ENCODE measurements at regions not wholly inside any gene's neighbourhood (a gene's known extent, or its start where the extent isn't known, plus 50 kb on each side); places are given as distances from the start of the nearest gene placed in this dataset.
"Not testable (repeated sequence)": the region's sequence is repeated elsewhere in the genome, so short reads cannot be mapped to it uniquely, and the experiment has no call there.

DNA sequence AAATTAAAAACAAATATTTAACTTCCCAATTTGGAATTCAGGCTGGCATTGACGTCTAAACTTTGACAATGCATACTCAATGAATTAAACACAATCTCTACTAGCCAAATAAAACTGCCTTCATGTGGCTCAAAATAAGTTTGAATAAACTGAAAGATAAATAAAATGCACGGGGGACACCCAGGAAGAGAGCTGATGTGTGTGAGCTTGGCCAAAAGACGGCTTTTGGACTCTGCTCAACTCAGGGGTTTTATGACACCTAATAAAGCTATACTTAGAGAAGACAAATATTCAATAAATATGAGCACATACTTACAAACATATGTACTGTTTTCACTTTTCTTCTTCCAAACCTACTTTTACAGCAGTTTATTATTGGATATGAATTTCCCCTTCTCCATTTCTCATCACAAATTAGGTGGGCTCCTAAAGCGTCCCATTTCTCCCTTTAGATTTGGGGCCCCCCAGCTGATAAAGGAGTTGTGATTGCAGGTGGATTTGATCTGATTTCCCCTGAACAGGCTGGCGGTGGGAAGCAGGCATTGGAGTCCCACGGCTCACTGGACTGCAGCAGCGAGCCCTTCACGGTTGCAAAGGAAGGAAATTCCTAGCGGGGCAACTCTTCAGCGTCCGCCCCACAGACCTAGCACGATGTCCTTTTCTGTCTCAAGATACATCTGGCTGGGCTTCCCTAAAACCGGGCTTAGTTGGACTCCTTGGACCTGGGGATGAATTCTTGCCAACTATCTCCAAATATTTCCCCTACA is 79.6 kb downstream of the INSIG1 start:
- no peak for DNase-seq (ENCODE audit: low spot score)

DNA sequence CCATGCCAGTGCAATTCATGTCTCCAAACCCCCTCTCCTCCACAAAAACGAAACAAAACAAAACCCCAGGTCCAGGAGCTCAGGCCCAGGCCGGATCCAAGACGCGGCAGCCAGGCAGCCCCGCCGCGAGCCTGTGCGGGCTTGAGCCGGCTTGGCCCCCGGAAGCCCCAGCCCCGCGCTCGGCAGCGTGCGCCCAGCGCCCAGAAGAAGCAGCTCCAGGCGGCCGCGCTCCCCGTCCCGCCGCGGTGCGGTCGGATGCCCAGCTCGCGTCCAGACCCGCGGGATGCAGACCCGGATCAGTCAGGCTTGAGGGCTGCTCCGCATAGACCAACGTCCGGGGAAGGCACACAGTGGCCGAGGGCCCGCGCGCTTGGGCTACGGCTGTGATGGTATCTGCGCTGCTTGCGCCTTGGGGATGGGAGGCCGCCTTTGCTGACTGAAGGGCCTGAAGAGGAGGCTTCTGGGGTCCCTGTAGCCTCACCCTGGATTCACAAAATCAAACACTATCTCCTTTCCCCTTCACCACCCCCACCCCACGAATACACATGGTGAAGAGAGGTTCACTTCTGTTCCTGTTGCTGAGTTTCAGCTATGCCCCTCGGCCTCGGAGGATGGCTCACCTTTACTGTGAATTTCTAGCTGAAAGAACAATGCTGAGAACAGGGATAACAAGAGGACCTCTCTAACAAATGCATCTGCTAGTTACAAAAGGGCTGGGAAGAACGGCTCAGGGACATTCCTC is 79.9 kb upstream of the EN2 start:
- DNase-seq (ENCODE audit: low spot score) = no peak

DNA sequence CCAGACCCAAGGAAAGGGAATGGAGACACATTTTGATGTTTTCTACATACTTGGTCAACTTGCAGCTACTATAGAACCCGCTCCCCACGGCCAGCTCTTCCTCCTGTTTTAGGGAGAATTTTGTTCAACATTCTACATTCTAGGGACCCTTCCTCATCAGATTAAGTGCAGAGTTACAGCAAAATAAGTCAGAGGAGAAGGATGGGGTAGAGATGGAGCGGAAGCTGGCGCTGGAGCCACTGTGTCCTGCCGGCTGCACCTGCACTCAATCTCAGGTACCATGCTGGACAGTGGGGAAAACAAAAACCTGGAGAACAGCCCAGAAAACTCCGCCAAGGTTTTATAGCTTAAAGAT is 79.4 kb upstream of the EN2 start:
- DNase-seq (ENCODE audit: low spot score) = no peak

DNA sequence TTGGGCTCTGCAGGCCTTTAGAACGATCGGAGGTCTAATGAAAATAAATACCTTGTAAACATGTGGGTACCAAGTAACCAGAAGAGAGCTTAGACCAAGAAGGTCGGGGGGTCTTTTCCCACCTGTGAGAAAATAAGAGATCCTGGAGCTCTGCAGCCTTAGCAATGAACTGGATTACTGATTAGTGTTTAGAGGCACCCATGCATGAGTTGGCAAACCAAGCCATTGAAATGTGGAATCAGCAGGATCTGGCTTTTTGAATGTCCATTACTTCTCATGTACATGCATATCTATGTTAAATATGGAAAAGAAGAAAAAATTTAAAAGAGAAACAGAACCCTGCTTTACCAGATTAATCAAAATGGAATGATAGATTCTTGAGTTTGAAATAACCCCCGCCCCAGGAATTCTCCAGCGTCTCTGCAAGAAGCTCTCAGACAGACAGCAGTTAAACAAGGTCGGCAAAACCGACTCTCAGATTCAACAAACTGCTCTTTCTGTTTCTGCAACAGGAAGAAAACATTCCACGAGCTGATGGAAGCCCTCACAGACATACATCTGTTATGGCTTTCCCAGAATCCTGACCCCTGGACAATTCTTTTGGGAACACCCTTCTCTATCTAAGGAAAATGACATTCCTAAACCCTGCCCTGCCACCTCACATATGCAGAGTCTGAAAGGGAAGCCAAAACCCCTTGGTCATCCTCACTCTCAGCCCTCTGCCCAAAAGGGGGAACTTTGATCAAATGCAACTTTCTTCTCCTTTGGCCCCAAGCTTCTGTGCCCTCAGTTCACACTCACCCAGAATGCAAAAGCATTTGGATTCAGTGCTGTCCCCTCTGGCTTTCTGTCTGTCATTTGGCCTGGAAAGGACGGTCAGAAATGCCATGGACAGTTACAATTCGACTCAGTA is 78.7 kb upstream of the EN2 start:
- no peak for DNase-seq (ENCODE audit: low spot score)

DNA sequence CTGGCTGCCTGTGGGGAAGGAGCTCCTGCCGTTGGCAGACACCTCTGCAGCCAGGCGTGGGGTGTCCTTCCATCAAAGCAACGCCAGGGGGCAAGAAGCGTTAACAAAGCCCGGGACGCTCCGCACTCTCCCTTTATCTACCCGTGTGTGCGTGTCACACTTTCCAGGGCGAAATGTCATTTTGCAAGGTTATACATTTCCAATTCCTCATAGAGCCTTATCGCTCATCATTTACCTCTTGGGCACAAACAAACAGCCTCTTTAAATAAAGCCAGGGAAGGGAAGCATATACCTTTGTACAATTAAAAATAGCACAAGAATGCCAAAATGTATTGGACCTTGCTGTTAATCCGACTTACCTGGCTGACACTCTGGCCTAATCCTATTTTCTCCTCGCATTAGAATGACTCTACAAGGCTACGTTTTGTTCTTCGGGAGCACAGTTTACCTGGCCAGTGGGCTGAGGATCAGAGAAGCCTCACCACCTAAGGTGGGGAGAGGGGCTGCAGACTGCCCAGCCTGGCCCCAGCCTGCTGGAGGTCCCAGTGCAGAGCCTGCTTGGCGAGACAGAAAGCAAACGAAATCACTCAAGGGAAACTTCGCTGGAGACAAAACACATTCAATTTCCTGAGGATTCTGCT is 77.6 kb upstream of the EN2 start:
- DNase-seq (ENCODE audit: low spot score) = peak; percentile 66

DNA sequence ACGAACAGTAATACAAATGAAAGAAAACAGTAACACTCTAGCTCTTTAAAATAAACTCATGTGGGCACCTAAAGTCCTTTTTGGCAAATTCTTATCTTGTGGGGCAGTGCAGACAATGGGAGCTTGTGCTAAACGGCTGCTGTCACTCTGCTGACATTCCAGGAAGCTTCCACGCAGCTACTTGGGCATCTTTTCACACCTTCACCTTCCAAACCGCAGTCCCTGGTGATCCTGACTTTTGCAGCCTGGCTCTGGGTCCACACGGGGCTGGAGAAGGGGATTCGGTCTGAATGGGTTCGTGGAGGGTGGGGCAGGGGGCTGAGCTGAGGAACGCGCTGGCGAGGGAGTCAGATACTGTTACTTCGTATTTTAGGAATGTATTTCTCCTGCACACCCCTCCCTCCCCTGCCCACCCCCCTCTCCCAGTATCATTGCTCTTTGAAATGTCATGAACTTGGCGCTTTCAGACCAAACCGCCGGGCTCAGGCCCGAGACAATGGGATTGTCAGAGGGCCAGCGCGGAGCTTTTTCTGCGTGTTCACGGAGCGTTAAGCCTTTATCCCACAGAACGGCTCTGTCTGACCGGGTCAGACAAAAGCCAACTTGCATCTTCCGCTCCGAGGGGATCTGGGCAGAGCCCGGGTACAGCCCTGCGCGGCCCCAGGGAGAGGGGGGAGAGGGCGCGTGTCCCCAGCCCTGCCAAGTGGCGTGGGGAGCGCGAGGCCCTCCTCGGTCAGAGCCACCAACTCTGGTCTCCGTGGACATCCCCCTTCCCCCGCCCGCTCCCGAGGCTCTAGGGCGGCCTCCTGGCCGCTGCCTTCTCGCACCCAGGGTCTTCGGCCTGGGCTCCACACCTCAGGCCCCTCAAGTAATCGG is 76.7 kb upstream of the EN2 start:
- no peak for DNase-seq (ENCODE audit: low spot score)

DNA sequence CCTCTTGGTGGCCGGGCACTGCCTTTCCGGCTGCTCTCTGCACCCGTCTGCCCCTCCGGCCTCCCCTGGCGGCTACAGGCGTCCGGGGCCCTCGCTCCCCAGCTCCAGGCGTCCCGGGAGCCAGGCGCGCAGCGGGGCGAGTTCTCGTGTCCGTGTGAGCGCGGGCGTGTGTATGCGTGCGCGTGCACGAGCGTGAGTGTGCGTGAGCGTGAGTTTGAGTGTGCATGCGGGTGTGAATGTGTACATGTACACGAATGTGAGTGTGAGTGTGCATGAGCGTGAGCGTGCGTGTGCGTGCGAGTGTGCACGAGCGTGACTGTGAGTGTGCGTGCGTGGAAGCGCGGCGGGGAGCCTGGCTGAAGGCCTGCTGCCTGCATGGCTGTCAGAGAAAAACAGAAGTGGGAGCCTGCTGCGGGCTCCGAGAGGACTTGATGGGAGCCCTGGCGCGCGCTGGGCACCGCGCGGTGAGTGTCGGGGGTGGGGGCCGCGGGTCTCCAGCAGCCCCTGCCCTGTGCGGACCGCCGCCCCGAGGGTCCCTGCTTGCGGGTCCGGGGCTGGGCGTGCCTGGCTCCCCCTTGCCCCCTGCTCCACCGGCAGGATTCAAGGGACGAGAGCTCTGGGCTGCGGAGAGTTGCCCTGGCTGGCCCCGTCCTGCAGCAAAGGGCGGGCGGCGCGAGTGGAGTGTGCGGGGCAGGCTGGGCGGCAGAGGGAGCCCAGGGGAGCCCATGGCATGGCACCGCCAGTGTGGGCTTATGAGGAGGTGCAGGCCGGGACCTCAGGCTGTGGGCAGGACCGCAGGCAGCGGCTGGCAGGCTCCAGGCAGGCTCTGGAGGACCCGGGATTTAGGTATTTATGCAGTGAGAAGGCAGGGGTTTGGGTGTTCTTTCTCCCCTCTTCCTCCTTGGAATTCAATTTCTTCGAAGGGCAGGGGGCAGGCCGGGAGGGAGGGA is 75.8 kb upstream of the EN2 start:
- DNase-seq (ENCODE audit: low spot score) = no peak

DNA sequence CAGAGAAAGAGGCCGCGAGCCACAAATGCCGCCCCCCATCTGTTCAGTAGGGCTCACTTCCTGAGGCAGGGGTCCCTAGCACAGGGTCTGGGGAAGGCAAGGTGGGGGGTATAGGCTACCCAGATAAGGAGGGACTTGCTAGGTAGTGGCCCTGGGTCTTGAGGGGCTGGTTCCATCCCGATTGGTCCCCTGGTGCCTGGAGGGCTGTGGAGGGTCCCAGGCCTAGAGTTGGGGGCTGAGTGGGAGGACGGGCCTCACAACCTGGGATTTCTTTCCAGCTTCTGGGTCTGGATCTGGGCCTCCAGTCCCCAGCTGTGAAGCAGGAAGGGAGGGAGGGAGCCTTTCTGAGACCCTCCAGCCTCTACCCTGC is 75.1 kb upstream of the EN2 start:
- DNase-seq (ENCODE audit: low spot score) = no peak

DNA sequence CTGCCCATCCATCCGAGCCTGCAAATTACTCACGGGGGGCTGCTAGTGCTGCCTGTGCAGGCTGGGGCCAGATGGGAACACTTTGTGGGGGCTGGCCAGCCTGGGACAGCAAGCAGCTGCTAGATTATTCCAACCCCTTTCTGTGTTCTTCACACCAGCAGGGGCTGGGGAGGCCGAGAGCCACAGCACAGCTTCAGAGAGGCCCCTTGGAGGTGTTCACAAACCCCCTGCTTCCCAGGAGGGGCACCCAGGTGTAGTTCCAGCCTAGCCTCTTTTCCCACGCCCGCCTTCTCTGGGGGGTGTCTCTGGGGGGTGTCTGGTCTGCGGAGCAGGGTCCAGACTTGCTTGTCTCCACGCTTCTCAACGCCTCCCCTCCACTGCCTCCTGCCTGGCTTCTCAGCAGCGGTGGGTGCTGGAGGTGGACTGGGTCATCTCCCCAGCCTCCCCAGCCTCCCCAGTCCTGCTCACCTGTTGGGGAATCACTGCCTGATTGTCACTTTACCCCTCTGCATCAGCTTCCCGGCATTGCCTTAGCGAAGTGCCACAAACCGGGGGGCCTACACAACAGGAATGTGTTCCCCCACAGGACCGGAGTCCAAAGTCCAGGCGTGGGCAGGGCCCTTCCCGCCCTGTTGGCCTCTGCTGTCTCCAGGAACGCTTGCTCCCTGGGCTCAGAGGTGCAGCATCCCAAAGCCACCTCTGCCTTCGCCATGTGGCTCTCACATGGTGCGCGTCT is 74.0 kb upstream of the EN2 start:
- no peak for DNase-seq (ENCODE audit: low spot score)

DNA sequence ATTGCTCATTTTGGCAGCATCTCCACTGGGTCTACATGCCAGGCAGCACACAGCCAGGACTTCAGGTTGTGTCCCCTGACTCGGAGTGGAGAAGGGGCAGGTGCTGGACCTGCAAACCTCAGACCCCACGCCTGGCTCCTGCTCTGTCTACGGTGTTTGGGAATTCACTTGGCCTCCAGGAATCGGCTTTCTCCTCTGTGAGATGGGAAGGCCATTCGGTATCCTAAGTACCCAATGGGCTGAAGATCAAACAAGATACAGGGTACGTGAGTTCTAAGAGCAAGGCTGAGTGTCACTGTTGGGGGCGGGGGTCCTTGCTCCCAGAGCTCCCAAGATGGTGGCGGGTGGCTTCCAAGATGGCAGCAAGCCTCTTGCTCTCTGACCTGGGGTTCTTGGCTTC is 73.2 kb upstream of the EN2 start:
- DNase-seq (ENCODE audit: low spot score) = no peak

DNA sequence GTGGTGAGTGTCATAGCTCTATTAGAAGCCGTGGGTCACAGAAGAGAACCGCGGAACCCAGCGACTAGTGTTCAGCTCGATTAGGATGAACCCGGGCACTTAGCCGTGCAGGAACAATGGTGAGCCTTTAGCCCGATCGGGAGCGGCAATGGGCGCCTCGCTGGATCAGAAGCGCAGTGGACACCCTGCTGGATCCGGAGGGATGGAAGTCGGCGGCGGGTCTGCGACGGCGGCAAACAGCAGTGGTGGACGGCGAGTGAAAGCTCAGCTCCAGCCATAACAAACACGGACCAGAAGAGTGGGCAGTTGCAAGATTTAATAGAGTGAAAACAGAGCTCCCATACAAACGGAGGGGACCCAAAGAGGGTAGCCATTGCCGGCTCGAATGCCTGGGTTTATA is 72.7 kb upstream of the EN2 start:
- not testable (repeated sequence) for DNase-seq (ENCODE audit: low spot score)

DNA sequence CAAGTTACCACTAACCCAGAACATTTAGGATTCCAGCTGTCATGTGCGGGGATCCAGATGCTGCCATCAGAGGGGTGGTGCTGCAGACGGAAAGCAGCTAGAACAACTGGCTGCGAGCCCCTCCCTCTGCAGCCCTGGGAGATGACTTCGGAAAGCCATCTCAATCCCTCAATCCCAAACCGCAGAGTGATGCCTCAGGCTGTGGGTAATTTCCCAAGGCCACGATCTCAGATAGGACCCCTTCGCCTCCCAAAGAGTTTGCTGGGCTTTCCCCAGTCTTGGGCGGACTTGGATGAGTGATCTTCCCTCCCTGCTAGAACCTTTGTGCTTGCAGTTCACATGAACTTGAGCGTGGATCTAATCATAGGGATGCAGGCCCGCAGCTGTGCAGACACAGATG is 71.3 kb upstream of the EN2 start:
- DNase-seq (ENCODE audit: low spot score) = no peak

DNA sequence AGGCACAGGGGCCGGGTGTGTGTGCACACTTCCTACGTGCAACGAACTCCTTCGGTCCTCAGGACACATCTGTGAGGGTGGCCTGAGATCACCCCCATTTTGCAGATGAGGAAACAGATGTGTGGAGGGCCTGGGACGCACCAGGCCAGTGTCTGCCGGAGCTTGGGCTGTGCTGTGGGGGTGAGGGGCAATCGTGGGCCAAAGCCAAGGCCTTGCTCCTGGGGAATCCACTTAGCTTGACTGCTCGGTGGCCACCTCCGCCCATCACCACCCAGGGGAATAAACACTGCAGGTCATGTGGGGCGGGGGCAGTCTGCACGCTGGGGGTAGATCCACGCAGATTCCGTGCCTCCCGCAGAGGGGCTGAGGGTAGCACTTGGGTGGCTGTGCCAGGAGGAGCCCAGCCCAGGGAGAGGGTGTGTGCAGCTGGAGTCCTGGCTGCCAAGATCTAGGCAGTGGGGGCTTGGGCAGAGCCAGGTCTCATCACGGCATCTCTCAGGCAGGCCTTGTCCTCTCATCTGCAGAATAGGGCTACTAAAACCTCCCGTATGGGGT is 70.8 kb upstream of the EN2 start:
- DNase-seq (ENCODE audit: low spot score) = no peak

DNA sequence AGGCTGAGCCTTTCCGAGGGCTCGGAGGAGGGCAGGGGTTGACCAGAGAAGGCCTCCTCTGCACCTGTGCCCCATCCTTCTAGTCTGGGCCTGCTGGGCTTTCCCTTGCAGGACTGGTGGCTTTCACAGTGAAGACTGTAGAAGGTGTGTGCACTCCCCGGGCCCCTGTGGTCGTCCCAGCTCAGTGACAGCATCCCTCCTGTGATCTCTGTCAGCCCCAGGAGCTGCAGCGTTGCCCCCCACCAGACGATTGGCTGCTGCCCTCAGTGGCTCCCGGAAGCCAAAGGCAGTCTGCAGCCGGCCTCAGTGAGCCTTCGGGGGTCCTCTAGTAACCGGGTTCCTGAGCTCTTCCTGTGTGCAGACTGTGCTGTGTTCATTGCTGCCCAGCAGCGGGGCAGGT is 69.4 kb upstream of the EN2 start:
- DNase-seq (ENCODE audit: low spot score) = no peak

DNA sequence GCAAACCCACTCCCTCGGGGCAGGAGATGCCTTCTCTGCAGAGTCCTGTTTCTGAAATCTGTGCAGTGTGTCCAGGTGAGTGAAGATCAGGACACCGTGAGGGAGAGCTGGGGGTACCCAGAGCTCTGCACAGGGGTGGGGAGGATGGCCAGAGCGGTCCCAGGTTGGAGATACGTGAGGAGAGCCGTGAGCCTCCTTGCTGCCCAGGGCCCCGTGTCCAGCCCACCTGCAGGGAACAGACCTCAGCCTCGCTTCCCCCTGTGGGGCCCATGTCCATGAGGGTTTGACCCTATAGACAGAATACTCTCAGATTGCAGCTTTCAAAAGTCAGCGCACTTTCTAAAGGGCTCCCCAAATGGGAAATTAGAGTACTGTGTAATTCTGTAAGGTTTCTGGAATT is 66.5 kb upstream of the EN2 start:
- no peak for DNase-seq (ENCODE audit: low spot score)

DNA sequence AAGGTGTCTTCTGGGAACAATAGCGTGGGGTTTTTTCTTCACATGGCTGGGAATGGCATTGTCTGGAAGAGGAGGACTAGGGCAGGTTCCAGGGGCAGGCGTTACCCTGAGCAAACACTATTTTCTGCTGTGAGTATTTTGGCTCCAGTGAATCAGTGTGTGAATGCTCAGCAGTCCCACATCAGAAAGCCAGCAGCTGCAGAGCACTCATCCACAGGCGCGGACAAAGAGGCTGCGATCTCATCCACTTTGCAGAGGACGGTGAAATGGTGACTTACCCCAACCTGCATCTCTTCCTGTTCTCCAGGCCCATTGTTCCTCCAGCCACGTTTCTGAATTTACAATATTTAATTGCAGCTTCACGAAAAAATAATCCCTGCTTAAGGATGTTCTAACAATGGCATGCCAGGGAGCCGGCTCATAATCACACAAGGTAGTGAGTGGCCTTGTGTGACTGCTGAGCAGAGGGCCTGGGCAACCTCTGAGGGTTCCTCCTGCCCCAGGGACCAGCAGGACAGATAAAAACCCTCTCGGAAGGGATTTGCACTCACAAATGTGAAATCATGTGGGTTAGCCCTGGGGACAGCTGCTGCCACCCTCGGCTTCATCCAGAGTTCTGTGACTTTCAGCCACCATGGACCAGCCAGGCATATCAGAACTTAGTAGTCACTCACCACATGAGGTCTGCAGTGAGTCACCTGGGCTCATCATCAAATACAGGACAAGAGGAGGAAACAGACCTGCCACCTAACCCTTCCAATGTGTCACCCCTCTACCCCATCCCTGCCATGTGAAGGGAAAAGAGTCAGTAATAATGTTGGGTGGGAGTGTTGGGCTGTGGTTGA is 65.0 kb upstream of the EN2 start:
- no peak for DNase-seq (ENCODE audit: low spot score)

DNA sequence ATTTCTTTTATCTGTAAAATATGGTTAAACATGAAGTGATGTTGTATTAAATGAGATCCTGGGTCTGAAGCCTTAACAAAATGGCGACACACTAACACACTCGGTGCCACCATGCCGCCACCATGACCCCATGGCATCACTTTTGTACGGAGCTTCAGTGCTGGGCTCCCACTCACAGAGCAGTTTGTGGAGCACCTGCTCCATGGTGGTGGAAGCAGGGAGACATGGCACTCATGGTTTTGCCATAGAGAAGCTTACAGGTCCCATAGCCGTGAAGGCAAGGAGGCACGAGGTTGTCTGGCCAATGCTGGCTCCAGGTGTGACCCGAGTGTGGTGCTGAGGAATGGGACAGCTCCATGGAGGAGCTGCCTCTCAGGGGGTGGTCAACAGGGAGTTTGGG is 63.5 kb upstream of the EN2 start:
- DNase-seq (ENCODE audit: low spot score) = no peak

DNA sequence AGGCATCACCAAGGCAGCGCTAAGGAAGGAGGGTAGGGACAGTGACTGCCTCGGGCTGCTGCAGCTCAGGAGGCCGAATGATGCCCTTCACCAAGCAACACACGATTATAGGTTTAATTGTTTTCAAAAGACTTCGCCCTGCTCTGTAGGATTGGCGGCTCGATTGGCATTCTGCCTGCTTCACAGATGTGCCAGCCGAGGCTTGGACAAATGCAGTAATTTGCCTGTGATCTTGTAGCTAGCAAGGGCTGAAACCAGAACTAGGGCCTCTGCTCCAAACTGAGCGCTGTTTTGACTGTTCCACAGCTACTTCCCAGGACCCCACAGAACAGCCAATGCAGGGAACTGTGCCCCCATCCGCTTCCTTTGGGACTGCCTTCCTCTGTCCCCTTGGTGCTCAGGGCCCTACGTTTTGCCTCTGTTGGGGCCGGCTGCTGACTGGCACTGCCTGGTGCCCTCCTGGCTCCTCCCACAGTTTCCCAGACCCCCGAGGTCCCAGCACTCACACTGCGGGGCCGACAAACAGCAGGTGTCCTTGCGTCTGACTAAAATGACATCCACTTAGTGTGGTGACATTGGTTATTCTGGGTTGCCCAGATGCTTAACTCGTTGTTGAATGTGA is 62.6 kb upstream of the EN2 start:
- DNase-seq (ENCODE audit: low spot score) = no peak

All from mucosa of gallbladder (tissue), 1 donor.